ENCODE measurements at regions not wholly inside any gene's neighbourhood (a gene's known extent, or its start where the extent isn't known, plus 50 kb on each side); places are given as distances from the start of the nearest gene placed in this dataset.

DNA sequence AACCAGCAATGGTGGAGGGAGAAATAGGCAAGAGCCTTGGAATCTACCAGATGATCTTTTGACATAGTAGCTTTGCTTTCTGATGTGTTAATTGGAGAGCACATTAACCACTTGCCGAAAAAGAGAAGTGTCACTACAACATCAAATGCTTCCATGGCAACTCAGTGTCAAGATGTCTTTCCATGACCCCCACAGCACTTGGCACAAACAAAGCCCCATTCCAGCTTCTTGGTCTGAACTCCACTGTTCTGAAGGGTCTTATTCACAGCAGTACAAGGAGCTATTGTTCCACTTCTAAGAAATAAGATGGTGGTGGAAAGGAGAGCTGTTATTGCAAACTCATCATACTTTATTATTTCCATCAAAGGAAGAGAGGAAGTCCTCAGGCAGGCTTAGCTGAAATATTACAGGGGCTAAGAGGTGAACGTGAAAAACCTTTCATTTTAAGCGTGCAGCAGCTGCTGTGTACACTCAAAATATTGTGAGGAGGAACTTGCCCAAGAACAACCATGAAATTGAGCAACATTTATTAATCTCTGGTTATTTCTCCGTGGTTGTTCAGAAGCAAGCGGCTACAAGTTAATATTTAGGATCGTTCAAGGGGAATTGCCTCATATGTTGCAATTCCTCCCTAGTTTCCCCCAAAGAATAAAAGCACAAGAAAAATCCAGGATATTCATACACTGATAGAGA is 354.8 kb upstream of the CELF2 start:
- Histone ChIP-seq H3K4me1 (ENCODE audit: control insufficient read depth in 2 of 3, insufficient read depth in 2 of 3, low read depth in 1 of 3, low read length in 3 of 3) (no peaks in the 10 kb centered on the region), H3K9ac (ENCODE audit: low read length in 3 of 3) (no peak overlapping the region), H3K9me3 (ENCODE audit: control insufficient read depth in 2 of 3, insufficient read depth in 1 of 3, low read length in 3 of 3) (no peaks in the 10 kb centered on the region), H3K27me3 (ENCODE audit: control insufficient read depth, insufficient read depth, low read length) (no peaks in the 10 kb centered on the region), H3K4me3 (ENCODE audit: low read length in 3 of 3) (no peak overlapping the region), H3K27ac (ENCODE audit: low read depth in 2 of 2, low read length in 2 of 2) (no peak overlapping the region), H3K36me3 (ENCODE audit: control insufficient read depth in 2 of 3, insufficient read depth in 3 of 3, low read length in 3 of 3) (no peaks in the 10 kb centered on the region)
- DNase-seq (no peak), FAIRE-seq (no peak)
- intact Hi-C loops (cut with DNase I) = no loop called here
- TF ChIP-seq, protein P1, sequence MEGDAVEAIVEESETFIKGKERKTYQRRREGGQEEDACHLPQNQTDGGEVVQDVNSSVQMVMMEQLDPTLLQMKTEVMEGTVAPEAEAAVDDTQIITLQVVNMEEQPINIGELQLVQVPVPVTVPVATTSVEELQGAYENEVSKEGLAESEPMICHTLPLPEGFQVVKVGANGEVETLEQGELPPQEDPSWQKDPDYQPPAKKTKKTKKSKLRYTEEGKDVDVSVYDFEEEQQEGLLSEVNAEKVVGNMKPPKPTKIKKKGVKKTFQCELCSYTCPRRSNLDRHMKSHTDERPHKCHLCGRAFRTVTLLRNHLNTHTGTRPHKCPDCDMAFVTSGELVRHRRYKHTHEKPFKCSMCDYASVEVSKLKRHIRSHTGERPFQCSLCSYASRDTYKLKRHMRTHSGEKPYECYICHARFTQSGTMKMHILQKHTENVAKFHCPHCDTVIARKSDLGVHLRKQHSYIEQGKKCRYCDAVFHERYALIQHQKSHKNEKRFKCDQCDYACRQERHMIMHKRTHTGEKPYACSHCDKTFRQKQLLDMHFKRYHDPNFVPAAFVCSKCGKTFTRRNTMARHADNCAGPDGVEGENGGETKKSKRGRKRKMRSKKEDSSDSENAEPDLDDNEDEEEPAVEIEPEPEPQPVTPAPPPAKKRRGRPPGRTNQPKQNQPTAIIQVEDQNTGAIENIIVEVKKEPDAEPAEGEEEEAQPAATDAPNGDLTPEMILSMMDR (IDR thresholded peaks at IDR 0.05; ENCODE audit: borderline replicate concordance, extremely low read depth, insufficient read depth) = no peak

DNA sequence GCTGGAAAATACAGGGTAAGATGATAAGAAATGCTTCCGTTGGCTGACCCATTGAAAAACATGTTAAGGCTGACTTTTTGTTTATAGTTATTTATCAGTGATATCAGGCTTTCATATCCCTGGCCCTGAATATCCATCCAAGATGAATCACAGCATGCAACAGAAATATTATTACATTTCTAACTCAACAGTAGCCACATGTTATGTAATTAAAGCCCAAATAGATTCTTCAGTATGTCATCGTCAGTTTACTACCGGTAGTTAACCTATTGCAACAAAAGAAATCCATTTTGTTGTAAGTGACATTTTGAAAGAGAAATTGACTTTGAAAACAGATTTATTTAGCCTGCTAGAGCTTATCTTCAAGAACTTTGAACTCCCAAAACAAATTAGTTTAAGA is 354.1 kb upstream of the CELF2 start:
- no peak for FAIRE-seq
- TF ChIP-seq, protein P1 (IDR thresholded peaks at IDR 0.05; ENCODE audit: borderline replicate concordance, extremely low read depth, insufficient read depth) = no peak
- H3K9ac ChIP-seq (ENCODE audit: low read length in 3 of 3) = no peak overlapping the region
- no peaks in the 10 kb centered on the region for H3K27me3 ChIP-seq (ENCODE audit: control insufficient read depth, insufficient read depth, low read length)
- no peak overlapping the region for H3K4me3 ChIP-seq (ENCODE audit: low read length in 3 of 3)
- H3K9me3 ChIP-seq (ENCODE audit: control insufficient read depth in 2 of 3, insufficient read depth in 1 of 3, low read length in 3 of 3) = no peaks in the 10 kb centered on the region
- H3K27ac ChIP-seq (ENCODE audit: low read depth in 2 of 2, low read length in 2 of 2) = no peak overlapping the region
- intact Hi-C loops (cut with DNase I) = no loop called here
- H3K36me3 ChIP-seq (ENCODE audit: control insufficient read depth in 2 of 3, insufficient read depth in 3 of 3, low read length in 3 of 3) = no peaks in the 10 kb centered on the region
- H3K4me1 ChIP-seq (ENCODE audit: control insufficient read depth in 2 of 3, insufficient read depth in 2 of 3, low read depth in 1 of 3, low read length in 3 of 3) = no peaks in the 10 kb centered on the region
- DNase-seq = peak in 2 of 5 donors; percentile 23 to 61

DNA sequence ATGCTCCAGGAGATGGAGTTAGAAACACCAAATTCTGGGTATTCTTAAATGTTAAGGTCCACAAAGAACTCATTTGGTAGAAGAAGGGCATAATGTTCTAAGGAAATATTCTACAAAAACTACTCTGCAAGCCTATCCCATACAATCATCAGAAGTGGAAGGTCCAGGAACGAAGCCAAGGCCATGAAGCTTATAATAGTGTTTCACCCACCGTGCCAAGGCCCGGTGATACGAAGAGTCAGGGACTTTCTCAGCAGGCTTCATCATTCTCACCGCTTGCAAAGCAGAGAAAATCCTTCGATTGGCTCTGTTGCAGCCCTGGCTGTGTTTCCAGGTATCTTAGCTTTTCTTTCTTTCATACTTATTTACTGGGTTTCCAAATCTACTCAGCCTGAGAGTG is 351.9 kb upstream of the CELF2 start:
- intact Hi-C loops (cut with DNase I) = no loop called here
- Histone ChIP-seq H3K9me3 (ENCODE audit: control insufficient read depth in 2 of 3, insufficient read depth in 1 of 3, low read length in 3 of 3) (no peaks in the 10 kb centered on the region), H3K27me3 (ENCODE audit: control insufficient read depth, insufficient read depth, low read length) (no peaks in the 10 kb centered on the region), H3K9ac (ENCODE audit: low read length in 3 of 3) (no peak overlapping the region), H3K4me3 (ENCODE audit: low read length in 3 of 3) (no peak overlapping the region), H3K36me3 (ENCODE audit: control insufficient read depth in 2 of 3, insufficient read depth in 3 of 3, low read length in 3 of 3) (no peaks in the 10 kb centered on the region), H3K27ac (ENCODE audit: low read depth in 2 of 2, low read length in 2 of 2) (no peak overlapping the region), H3K4me1 (ENCODE audit: control insufficient read depth in 2 of 3, insufficient read depth in 2 of 3, low read depth in 1 of 3, low read length in 3 of 3) (no peaks in the 10 kb centered on the region)
- TF ChIP-seq, protein P1 (IDR thresholded peaks at IDR 0.05; ENCODE audit: borderline replicate concordance, extremely low read depth, insufficient read depth) = no peak
- no peak for DNase-seq
- FAIRE-seq = no peak

DNA sequence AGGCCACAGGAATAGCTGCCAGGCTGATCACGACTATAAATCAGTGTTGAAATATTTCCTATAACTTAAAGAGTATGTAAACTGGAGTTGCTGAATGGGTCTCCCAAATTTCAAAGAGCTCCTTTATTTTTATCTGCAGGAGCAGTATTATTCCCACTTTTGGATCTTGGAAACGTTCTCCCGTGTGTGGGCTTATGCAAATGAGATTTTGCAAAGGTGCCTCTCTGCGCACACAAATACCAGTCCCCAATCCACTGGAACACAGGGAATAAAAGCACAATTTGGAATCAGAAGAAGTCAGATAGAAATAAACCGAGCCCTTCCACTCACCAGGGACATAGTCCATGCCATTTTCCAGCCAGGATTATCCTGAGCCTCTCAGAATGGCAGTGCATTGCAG is 350.2 kb upstream of the CELF2 start:
- intact Hi-C loops (cut with DNase I) = no loop called here

More for the DNA sequence above, 350.2 kb upstream of the CELF2 start:
- Histone ChIP-seq H3K9ac (ENCODE audit: low read length in 3 of 3) (no peak overlapping the region), H3K27me3 (ENCODE audit: control insufficient read depth, insufficient read depth, low read length) (no peaks in the 10 kb centered on the region), H3K27ac (ENCODE audit: low read depth in 2 of 2, low read length in 2 of 2) (no peak overlapping the region), H3K9me3 (ENCODE audit: control insufficient read depth in 2 of 3, insufficient read depth in 1 of 3, low read length in 3 of 3) (no peaks in the 10 kb centered on the region), H3K36me3 (ENCODE audit: control insufficient read depth in 2 of 3, insufficient read depth in 3 of 3, low read length in 3 of 3) (no peaks in the 10 kb centered on the region), H3K4me1 (ENCODE audit: control insufficient read depth in 2 of 3, insufficient read depth in 2 of 3, low read depth in 1 of 3, low read length in 3 of 3) (no peaks in the 10 kb centered on the region), H3K4me3 (ENCODE audit: low read length in 3 of 3) (no peak overlapping the region)
- DNase-seq = no peak
- no peak for FAIRE-seq
- TF ChIP-seq, protein P1 (IDR thresholded peaks at IDR 0.05; ENCODE audit: borderline replicate concordance, extremely low read depth, insufficient read depth) = no peak

Measured in kidney (tissue), 13 donors.